NT2/D1 (cell line): ENCODE measurements at regions not wholly inside any gene's neighbourhood (a gene's known extent, or its start where the extent isn't known, plus 50 kb on each side); places are given as distances from the start of the nearest gene placed in this dataset.

ENCODE experiments used
- YY1 ChIP-seq: IDR thresholded peaks from 2 replicates; pipeline ENCODE4 v1.6.1; 2011; ENCODE audit not compliant: insufficient read length, insufficient read depth
- ZNF274 ChIP-seq: IDR thresholded peaks from 2 replicates; pipeline ENCODE4 v1.6.1; 2011; ENCODE audit warnings: mild to moderate bottlenecking, low read depth, low read length

- no peak for TF ChIP-seq ZNF274
- no peak for TF ChIP-seq YY1
These were observed 216.2 kb upstream of the PRSS16 start for GRCh38 chr6:27031302-27031701.
